HG02852 (cell line): ENCODE measurements at regions not wholly inside any gene's neighbourhood (a gene's known extent, or its start where the extent isn't known, plus 50 kb on each side); places are given as distances from the start of the nearest gene placed in this dataset.
"Not testable (repeated sequence)": the region's sequence is repeated elsewhere in the genome, so short reads cannot be mapped to it uniquely, and the experiment has no call there.

ENCODE experiments used
- ATAC-seq: cut with Tn5 transposase; IDR thresholded peaks from one replicate; pipeline ENCODE4 v1.9.1; 2021; ENCODE audit warnings: mild to moderate bottlenecking, moderate library complexity; ENCODE audit not compliant: unreplicated experiment

DNA sequence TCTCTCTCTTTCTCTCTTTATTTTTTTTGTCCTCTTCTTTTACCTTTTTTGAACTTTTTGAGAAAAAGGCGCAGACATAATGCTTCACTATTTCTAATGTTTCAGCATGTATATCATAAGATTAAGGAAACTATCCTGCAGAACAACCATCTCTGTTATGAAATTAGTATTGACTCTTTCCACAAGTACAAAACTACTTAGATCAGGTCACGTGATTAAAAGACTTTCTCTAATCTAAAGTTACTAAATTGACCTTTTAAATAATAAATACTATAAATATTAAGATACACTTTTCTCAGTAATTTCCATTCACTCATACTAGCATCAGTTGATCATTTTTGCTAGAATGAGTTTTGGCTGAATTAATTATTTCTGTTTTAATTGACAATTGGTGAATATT, 844.5 kb upstream of the LRFN5 start:
- no peak for ATAC-seq

DNA sequence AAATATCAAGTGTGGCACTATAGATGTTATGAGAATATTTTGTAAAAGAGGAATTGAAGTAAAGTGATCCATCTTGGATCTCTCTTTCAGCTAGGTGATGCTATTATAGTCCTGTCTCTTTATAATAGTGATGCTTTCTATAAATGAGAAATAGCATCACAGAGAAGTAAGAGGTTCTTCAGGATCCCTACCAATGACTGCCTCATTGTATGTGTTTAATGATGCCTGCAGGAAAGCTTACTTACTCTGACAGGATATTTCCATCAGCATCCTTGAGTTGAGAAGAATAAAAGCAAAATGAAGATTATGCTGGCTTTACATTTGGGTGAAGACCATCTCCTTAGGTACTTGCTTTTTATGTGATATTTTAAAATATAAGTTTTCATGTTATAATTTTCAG, 846.0 kb upstream of the LRFN5 start:
- no peak for ATAC-seq

DNA sequence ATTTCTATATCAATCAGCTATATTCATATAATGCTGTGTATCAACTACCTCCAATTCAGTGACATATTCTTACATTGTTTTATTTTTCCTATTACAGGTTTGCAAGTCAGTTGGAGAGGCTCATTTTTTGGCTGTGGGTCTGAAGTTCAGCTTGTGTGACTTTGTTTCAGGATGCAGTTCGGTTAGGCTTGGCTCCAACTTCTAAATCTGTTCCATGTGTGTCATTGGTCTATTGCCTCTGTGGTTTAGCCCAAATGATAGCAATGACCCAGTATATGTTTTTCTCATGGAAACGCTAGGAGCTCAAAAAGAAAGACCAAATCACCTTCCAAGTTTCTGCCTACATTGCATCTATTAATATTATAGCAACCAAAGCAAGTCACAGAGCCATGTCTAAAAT, 848.6 kb upstream of the LRFN5 start:
- ATAC-seq, result no peak

DNA sequence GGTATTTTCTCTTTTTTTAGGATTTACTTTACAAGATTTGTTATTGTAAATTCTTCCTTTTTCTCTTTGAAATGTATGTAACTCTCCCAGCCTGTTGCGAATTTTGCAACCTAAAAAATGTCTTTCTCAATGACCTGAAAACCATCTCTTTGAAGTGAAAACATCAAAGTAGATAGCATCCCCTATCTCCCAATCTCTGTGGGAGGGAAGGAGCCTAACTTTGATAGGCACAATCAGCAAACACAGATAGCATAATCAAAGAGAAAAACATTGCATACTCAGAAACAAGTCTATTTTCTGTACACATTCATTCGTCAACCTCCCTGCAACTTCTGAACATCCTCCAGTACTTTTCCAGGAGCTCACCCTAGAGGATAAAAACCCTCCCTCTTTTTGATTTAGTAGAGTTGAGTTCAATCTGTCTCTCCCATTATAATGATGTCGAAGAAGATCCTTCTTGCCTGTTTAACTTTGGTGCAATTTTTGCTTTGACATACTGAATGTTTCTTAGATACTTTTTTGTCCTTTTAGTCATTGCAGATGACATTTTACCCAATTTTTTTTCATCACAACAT, 849.2 kb upstream of the LRFN5 start:
- ATAC-seq, result no peak

DNA sequence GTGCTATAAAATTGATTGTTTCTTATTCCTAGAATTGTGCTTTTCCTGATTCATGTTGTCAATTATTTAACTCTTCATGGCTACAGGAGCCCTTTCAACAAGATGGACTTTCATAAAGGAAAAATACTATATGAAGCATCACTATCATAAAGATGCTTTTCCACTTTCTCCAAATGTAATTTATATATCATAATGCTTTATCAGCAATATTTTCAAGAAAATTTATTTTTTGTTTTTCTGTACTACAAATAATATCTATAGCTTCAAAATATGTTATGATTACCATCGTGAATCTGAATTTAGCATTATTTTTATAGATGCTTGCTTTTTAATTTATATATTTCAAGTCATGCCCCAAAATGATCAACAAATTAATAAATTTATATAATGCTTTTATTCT, 873.5 kb upstream of the LRFN5 start:
- ATAC-seq, result no peak

DNA sequence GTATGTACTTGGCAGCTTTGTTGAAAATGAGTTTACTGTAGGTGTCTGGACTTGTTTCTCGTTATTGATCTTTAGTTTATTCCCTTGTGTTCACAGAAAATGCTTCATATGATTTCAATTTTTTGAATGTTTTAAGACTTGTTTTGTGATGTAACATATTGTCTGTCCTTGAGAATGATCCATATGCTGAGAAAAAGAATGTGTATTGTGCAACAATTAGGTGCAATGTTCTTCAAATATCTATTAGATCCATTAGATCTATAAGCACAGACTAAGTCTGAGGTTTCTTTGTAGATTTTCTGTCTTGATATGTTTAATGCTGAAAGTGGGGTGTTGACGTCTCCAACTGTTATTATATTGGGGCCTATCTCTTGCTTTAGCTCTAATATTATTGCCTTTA, 879.6 kb upstream of the LRFN5 start:
- ATAC-seq, result no peak

DNA sequence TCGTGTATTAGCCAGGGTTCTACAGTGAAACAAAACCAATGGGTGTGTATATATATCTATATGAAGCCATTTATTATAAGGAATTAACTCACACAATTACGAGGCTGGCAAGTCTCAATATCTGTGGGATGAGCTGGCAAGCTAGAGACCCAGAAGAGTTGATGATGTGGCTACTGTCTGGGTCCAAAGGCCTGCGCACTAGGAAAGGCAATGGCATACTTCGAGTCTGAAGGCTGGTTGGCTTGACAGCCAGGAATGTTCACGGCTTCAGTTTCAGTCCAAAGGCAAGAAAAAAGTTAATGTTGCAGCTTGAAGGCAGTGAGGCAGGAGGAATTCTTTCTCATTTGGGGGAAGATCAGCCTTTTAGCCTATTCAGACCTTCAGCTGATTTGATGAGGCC, 893.3 kb upstream of the LRFN5 start:
- no peak for ATAC-seq

DNA sequence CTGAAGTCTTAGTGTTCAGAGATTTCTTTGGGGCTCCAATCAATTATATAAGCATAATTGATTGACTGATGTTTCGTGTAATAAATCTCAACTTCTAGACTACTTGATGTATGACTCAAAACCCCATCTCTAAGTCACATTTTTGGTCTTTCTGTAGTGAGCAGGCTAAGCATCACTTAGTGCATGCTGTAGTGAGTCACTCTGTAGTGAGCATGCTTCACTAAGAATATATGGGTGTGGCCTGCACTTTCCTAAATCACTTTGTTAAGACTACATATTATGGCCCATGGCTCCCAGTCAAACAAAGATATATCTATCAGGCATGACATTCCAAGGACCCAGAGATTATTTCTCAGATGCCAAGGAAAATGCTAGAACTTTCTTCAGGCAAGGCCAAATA, 909.4 kb upstream of the LRFN5 start:
- no peak for ATAC-seq

DNA sequence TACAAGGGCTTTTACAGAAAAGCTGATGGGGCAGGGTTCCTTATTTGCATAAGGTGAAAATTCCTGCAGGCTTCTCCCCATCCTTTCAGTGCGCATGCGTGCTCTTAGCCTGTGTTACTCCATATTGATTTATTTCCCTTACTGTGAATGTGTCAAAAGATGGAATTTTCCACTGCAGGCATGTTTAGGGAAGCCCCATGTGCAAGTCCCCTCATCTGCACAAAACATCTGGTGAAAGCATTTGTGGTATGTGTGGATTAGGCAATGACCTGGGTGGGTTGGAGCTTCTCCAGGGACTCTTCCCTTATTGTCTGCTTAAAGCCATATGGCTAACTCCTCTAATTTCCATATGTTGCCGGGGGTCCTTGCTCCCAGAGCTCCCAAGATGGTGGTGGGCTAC, 912.7 kb upstream of the LRFN5 start:
- ATAC-seq, result no peak

DNA sequence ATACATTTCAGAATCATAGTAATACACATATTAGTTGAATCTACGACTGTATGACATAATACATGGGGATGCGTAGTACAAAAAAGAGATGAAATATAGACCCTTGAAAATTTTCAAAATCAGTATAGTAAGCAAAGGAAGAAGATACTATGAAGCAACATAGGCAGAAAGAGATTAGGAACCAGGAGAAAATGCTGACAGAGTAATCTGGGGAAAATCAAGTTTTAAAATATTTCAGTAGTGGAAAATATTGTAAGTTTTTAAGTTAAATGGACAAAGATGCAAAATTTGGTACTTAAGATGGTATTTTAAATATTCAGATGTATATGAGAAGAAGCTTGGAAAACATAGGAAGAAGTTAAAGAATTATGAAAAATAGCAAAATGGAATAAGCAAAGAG, 915.6 kb upstream of the LRFN5 start:
- no peak for ATAC-seq

DNA sequence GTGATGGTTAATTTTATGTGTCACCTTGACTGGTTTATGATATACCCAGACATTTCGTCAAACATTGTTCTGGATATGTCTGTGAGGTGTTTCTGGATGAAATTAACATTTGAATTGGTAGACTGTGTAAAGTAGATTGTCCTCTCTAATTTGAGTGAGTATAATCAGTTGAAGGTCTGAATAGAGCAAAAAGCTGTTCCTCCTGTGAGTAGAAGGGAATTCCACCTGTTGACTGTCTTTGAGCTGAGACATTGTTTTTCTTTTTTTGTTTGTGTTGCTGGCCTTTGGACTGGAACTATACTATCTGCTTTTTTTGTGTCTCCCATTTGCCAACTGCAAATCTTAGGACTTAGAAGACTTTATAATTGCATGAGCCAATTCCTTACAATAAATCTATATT, 920.9 kb upstream of the LRFN5 start:
- no peak for ATAC-seq

DNA sequence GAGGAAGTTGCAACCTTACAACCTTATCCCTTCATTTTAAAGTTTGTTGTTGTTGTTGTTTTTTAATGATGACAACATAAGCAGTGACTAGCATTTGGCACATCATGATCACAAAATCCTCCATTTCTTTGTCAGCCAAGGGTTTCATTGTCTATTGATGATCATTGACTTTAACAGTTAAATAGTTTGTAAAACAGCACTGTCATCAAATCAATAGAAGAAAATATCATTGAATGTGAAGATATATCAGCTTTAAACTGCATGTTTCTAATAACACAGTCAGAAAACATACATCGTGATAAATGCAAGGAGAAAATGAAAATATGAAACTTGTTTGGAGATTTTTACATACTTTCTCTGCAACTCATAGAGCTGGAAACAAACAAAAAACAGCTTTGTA, 922.3 kb upstream of the LRFN5 start:
- ATAC-seq, result no peak

DNA sequence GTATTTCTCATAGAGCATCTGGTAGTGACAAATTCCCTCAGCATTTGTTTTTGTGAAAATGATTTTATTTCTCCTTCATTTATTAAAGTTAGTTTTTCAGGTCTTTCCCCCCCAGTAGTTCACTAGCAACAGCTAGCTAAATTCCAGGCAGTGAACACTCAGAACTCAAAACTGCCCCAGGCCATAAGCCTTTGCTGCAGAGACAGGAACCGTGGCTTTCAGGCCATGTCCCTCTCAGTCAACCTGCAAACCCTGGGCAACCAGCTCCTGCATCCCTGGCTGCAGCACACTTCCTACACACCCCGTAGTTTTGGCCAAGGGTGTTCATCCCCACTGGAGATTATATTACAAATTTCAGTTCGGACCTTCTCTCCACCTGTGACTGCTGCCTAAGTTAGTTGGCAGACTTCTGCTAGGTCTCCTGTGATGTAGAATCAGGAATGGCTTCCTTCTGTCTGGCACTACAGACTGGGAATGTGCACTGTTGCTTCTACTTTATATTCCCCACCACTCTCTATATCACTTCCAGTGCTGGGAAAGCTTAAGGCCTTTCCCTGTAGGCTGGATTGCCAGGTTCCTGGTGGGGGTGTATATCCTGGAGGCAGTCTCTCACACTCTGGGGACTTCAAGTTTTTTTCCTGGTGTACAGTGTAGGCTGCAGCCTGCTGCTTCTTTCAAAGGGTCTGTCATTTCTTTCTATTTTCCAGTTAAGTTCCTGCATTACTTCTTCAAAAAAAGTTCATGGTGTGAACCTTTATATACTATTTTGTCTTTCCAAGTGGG, 924.4 kb upstream of the LRFN5 start:
- ATAC-seq, result no peak

DNA sequence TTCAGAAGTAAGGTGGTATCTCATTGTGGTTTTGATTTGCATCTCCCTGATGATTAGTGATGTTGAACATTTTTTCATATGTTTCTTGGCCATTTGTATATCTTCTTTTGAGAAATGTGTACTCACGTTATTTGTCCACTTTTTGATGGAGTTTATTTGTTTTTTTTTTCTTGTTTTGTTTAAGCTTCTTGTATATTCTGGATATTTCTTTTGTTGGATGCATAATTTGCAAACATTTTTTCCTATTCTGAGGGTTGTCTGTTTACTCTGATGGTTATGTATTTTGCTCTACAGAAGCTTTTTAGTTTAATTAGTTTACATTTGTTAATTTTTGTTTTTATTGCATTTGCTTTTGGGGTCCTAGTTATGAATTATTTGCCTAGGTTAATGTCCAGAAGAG, 927.4 kb upstream of the LRFN5 start:
- ATAC-seq, result no peak

DNA sequence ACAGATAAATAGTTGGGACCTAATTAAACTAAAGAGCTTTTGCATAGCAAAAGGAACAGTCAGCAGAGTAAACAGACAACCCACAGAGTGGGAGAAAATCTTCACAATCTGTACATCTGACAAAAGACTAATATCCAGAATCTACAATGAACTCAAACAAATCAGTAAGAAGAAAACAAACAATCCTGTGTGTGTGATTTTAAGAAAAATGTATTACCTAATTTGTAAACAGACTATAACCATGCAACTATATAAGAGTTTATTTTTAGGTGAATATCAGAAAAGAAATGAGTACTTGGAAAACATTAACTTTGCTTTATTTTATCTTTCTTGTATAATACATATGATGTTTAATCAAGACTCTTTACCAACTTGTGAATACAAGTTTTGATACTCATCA, 929.5 kb upstream of the LRFN5 start:
- ATAC-seq, result not testable (repeated sequence)

DNA sequence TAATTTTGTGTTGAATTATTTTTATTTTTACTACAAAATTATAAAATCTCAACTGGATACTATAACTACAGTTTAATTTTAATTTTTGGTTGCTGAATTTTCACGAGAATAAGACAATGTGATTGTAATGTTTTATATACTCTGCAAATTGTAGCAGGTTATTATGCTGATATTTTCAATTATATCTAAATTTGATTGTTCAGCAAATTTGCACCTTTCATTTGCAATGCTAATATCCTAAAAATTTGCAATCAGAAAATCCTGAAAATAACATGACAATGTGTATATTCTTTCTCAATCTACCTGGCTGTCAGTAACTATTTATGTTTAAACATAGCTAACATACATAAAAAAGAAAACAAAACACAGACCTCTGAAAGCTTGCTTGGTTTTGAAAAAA, 932.2 kb upstream of the LRFN5 start:
- no peak for ATAC-seq

DNA sequence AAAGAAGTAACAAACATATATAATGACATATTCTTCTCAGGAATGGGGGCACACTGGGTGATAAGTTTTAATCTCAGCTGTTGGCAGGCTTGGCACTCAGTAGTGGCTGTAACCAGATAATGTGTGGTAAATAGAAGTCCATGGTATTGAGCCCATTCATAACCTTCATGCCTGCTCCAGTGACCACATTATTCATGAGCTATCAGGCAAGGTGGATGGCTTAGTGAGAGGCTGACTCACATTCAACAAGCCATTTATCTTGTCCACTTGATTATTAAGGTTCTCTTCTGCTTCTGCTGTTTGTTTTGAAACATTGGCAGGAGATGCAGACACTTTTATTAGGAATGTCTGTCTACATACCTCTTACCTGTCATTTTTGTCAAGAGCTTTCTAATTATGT, 950.4 kb upstream of the LRFN5 start:
- ATAC-seq, result no peak

DNA sequence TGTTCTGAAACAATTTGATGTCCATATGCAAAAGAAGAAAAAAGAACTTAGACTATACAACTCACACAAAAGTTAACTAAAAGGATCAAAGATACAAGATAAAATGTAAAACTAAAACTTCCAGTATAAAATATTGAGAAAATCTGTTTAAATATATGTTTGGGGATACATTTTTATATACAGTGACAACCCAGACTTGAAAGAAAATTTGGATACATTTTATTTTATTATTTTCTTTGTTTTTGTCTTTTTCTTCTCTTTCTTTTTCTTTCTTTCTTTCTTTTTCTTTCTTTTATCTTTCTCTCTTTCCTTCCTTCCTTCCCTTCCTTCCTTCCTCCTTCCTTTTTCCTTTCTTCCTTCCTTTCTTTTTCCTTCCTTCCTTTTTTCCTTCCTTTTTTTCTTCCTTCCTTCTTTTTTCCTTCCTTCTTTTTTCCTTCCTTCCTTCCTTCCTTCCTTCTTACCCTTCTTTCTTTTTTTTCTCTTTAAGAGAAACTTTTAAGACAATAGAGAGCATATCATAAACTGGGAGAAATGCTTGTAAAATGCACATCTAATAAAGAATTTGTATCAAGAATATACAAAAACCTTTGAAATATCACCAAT, 954.5 kb upstream of the LRFN5 start:
- no peak for ATAC-seq

DNA sequence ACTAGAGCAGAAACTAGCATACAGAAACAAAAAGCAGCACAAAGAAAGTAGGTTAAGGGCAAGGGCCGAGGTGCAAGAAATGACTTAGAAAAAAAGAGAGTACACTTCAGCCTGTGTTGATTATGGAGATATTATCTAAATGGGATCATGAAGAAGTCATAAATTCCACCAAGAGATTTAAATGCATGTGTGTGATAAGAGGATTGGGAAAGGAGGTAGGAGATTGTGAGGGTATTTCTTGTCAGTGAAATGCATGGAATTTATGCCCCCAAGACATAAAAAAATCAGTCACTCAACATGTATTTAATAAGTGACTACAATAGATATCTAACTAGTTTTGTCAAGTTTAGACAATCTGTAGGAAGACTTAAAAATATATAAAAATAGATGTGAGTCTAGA, 976.2 kb upstream of the LRFN5 start:
- no peak for ATAC-seq

DNA sequence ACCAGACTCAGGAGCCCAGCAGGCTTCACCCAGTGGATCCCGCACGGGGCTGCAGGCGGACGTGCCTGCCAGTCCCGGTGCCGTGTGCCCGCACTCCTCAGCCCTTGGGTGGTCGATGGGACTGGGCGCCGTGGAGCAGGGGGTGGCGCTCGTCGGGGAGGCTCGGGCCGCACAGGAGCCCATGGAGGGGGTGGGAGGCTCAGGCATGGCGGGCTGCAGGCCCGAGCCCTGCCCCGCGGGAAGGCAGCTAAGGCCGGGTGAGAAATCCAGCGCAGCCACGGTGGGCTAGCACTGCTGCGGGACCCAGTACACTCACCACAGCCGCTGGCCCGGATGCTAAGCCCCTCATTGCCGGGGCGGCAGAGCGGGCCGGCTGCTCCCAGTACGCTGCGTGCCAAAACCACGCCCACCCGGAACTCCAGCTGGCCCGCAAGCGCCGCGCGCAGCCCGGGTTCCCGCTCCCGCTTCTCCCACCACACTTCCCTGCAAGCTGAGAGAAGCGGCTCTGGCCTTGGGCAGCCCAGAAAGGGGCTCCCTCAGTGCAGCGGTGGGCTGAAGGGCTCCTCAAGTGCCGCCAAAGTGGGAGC, 977.0 kb upstream of the LRFN5 start:
- not testable (repeated sequence) for ATAC-seq

DNA sequence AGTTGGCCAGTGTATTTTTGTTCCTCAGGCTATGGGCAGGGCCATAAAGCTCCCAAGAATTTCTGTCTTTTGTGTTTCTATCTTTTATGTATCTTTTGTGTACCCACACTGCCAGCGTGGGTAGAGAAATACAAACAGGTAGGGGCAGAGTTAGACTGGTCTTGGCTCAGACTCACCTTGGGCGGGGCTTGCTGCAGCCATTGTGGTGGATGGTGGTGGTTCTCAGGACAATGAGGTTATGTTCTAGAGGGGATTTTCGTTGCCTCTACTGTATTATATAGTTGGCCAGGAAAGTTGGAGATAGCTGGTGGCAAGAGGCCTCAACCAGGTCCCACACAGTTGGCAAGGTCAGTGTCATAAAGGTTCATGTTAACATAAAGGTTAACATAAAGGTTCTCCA, 977.5 kb upstream of the LRFN5 start:
- ATAC-seq, result no peak

DNA sequence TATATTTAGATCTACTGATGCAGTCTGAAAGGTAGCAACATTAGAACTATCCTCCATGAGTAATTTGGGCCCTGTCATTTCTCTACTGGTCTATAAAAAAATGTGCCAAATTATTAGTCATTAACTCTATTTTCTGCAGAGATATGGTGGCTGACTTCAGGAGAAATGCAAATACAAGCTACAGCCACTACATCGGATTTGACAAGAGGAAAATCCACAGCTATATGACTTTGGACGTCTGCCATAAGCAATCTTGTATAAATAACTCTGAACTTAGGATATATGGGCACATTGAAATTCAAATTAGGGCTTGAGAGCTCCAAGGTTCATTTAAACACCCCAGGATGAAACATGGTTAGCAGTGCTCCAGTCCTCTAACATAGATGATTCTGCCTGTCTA, 983.0 kb upstream of the LRFN5 start:
- no peak for ATAC-seq
